CD4-positive, alpha-beta T cell (primary cell): ENCODE measurements at regions not wholly inside any gene's neighbourhood (a gene's known extent, or its start where the extent isn't known, plus 50 kb on each side); places are given as distances from the start of the nearest gene placed in this dataset.

Source experiments
- ATAC-seq: fragments of 200-7000 bp; cut with Tn5 transposase; one replicate; pipeline ENCODE4 v1.10.0; 2022; ENCODE audit warnings: mild to moderate bottlenecking; ENCODE audit not compliant: poor library complexity
- CTCF ChIA-PET: fragments of 350-600 bp; sonication (Branson Sonifier 250); formaldehyde crosslinking; loops from one replicate; lab custom pipeline; 2021; ENCODE audit warnings: antibody characterized with exemption, inconsistent platforms; lab: Charles Lee
- POLR2A ChIA-PET: fragments of 350-600 bp; sonication (Branson Sonifier 250); formaldehyde crosslinking; loops from one replicate; lab custom pipeline; 2021; ENCODE audit warnings: antibody characterized with exemption, inconsistent platforms; lab: Charles Lee
- DNase-seq, 14 experiments: peaks; one replicate each; pipeline ENCODE4 v3.0.0-alpha.2; 2013 to 2020; ENCODE audit warnings: mixed read lengths in 2 of 14
- H3K27ac ChIP-seq, 2 donors: one replicate each; pipeline versions ENCODE4 v1.5.1 to v1.7.0; 2013; ENCODE audit warnings: low read length in 2 of 2, low read depth in 1 of 2, mild to moderate bottlenecking in 1 of 2
- H3K27me3 ChIP-seq, 2 experiments: 1 replicate in 1 of 2; 2 replicates in 1 of 2; pipeline versions ENCODE4 v1.6.1 to v1.7.0; 2013; ENCODE audit warnings: low read length in 2 of 2, control low read depth in 1 of 2, mild to moderate bottlenecking in 1 of 2, moderate library complexity in 1 of 2; ENCODE audit not compliant: insufficient read depth in 2 of 2, control insufficient read depth in 1 of 2
- H3K36me3 ChIP-seq: one replicate; pipeline ENCODE4 v1.6.1; 2013; ENCODE audit warnings: low read length, control low read depth; ENCODE audit not compliant: insufficient read depth
- H3K4me1 ChIP-seq: one replicate; pipeline ENCODE4 v1.6.1; 2013; ENCODE audit warnings: low read length, control low read depth; ENCODE audit not compliant: insufficient read depth
- H3K4me3 ChIP-seq: one replicate; pipeline ENCODE4 v1.5.1; 2013; ENCODE audit warnings: mild to moderate bottlenecking, low read length, moderate library complexity
- H3K9me3 ChIP-seq, 2 experiments: 1 replicate in 1 of 2; 2 replicates in 1 of 2; pipeline versions ENCODE4 v1.6.1 to v1.7.0; 2013; ENCODE audit warnings: low read length in 2 of 2, mild to moderate bottlenecking in 2 of 2, control low read depth in 1 of 2, moderate library complexity in 1 of 2; ENCODE audit not compliant: control insufficient read depth in 1 of 2, insufficient read depth in 1 of 2
- H3K27ac Mint-ChIP-seq: one replicate; pipeline ENCODE4 v1.8.0; 2020; ENCODE audit warnings: mixed read lengths
- H3K27me3 Mint-ChIP-seq: one replicate; pipeline ENCODE4 v1.8.0; 2021; ENCODE audit warnings: mixed read lengths
- H3K36me3 Mint-ChIP-seq: one replicate; pipeline ENCODE4 v1.8.0; 2021; ENCODE audit warnings: low read depth, mixed read lengths
- H3K4me1 Mint-ChIP-seq: one replicate; pipeline ENCODE4 v1.8.0; 2021; ENCODE audit warnings: low read depth, mixed read lengths
- H3K4me3 Mint-ChIP-seq: one replicate; pipeline ENCODE4 v1.8.0; 2020; ENCODE audit warnings: mild to moderate bottlenecking, mixed read lengths
- H3K9me3 Mint-ChIP-seq: one replicate; pipeline ENCODE4 v1.8.0; 2020; ENCODE audit warnings: mixed read lengths
- intact Hi-C, 2 experiments: fragments of 100-400 bp; cut with DNase I in 1 of 2; cut with micrococcal nuclease in 1 of 2; formaldehyde crosslinking; loops; one replicate each; pipeline versions ENCODE4 v1.15.1 to v1.9.0; 2023 to 2025; cut with DNase I, micrococcal nuclease
- TF ChIP-seq, protein P1 (sequence below): fragments of 200-600 bp; IDR thresholded peaks from one replicate; pipeline ENCODE4 v1.8.0; 2022; ENCODE audit warnings: antibody characterized with exemption, mild to moderate bottlenecking

DNA sequence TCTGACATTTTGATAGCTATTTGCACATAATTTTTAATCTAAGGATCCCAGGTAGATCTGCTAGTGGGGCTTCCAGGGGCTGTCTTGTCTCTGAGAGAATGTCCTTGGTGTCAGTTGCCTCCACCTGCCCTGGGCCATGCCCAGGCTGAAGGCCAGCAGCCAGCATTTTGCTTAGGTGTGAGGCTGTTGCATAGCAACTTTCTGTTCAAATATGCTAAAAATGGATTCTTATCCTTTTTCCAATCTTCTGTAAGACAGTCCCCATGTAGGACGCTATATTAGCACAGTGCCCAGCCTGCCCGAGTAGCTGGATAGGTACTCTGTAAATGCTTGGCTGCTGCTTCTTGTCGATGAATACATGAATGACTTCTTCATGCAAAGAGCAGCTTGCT is 62.5 kb upstream of the CITED2 start:
- H3K36me3 ChIP-seq, result no peaks in the 10 kb centered on the region
- Mint-ChIP-seq H3K9me3 (no peaks in the 10 kb centered on the region), H3K36me3 (no peaks in the 10 kb centered on the region), H3K27ac (no peak overlapping the region), H3K4me1 (no peaks in the 10 kb centered on the region), H3K27me3 (no peaks in the 10 kb centered on the region), H3K4me3 (no peak overlapping the region)
- no peak overlapping the region for H3K4me3 ChIP-seq
- H3K9me3 ChIP-seq, result no peaks in the 10 kb centered on the region
- H3K27ac ChIP-seq, result no peak overlapping the region
- ChIA-PET POLR2A (no interaction called here), CTCF (no interaction called here)
- TF ChIP-seq, protein P1, sequence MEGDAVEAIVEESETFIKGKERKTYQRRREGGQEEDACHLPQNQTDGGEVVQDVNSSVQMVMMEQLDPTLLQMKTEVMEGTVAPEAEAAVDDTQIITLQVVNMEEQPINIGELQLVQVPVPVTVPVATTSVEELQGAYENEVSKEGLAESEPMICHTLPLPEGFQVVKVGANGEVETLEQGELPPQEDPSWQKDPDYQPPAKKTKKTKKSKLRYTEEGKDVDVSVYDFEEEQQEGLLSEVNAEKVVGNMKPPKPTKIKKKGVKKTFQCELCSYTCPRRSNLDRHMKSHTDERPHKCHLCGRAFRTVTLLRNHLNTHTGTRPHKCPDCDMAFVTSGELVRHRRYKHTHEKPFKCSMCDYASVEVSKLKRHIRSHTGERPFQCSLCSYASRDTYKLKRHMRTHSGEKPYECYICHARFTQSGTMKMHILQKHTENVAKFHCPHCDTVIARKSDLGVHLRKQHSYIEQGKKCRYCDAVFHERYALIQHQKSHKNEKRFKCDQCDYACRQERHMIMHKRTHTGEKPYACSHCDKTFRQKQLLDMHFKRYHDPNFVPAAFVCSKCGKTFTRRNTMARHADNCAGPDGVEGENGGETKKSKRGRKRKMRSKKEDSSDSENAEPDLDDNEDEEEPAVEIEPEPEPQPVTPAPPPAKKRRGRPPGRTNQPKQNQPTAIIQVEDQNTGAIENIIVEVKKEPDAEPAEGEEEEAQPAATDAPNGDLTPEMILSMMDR, result no peak
- ATAC-seq, result no peak
- intact Hi-C loops, result no loop called here
- peaks cover 3% of the 10 kb centered on the region for H3K4me1 ChIP-seq
- H3K27me3 ChIP-seq, result no peaks in the 10 kb centered on the region
- no peak for DNase-seq

DNA sequence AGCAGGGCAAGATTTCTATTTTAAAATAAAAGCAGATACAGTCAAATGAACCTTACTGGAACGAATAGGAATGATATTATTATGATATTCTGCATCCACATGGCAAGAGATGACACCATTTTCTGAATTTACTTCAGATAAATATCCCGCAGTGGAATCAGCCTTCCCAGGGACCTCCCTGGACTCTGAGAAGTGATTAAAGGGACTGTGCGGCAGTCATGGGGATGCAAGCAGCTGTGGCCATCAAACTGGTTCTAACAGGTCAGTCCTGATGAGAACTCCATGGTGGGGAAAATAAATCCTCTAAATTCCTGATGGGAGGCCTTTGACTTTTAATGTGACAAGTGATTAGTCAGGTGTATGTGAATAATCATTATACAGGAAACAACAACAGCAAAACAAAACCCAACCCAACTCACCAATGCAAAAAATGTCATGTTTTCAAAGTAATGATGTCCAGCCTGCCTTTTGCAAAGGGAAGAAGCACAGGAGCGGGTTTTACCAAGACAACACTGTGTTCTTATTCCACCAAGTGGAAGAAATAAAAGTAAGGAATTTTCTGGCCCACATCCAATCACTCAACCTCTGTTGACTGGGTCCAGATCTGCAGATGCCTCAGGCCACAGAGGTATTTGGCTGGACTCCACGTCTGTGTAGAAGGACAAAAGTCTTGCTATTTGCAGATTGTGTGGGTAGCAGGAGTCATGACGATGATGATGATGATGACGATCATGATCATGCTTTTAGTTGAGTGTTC is 61.9 kb upstream of the CITED2 start:
- Mint-ChIP-seq H3K27me3 (no peaks in the 10 kb centered on the region), H3K36me3 (no peaks in the 10 kb centered on the region), H3K4me1 (no peaks in the 10 kb centered on the region), H3K27ac (no peak overlapping the region), H3K9me3 (peaks cover 3% of the 10 kb centered on the region), H3K4me3 (no peak overlapping the region)
- Histone ChIP-seq H3K9me3 (peaks cover 0 to 4% of the 10 kb centered on the region in 2 experiments), H3K27ac (no peak overlapping the region), H3K4me3 (no peak overlapping the region), H3K4me1 (peaks cover 3% of the 10 kb centered on the region), H3K27me3 (no peaks in the 10 kb centered on the region), H3K36me3 (no peaks in the 10 kb centered on the region)
- no peak for DNase-seq
- ChIA-PET POLR2A (no interaction called here), CTCF (interaction anchor here (1.1 kb wide), 1 partner anchor 29 kb away, joined by 3 read pairs; no protein-coding TSS in a partner anchor)
- TF ChIP-seq, protein P1, result no peak
- intact Hi-C loops, result no loop called here
- no peak for ATAC-seq

DNA sequence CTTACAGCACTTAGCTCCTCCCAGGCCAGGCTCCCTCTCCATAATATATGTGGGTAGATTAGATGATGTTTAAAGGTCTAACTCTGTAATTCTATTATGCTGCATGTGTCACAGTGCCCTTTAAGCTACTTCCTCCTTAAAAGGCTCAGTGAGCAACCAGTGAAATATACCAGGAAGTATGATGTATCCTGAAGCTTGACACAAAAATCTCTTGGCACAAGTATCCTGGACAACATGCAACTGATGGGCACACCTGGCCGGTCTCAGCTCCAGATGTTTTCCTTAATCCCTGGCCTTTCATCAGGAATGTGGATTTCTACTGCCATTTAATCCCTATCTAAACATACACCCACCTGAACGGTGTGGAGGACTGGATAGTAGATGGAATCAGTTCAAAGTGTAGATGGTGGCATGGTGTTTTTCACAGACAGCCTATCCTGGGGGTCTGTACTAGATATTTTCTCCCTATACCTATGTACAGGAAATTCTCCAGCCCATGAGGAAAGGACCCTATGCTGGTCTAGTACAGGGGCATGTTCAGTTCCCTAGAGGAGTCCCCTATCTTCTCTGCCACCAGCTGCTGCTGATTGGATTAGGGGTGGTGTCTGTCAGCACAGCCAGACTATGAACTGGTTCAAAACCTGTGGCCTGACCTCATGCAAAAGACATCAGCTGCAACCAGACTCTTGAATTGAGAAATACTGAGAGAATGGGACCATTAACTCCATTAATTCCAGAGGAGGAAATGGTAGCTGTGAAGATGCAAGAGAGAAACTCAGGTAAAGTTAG is 59.4 kb upstream of the CITED2 start:
- ATAC-seq (no peak), DNase-seq (peak in 2 of 14 experiments; percentile 1 to 11)
- Mint-ChIP-seq H3K27ac (no peak overlapping the region), H3K4me1 (no peaks in the 10 kb centered on the region), H3K36me3 (no peaks in the 10 kb centered on the region), H3K27me3 (no peaks in the 10 kb centered on the region), H3K4me3 (no peak overlapping the region), H3K9me3 (peaks cover 3% of the 10 kb centered on the region)
- Histone ChIP-seq H3K36me3 (no peaks in the 10 kb centered on the region), H3K27me3 (no peaks in the 10 kb centered on the region), H3K4me1 (peaks cover 3% of the 10 kb centered on the region), H3K4me3 (no peak overlapping the region), H3K9me3 (peaks cover 0 to 5% of the 10 kb centered on the region in 2 experiments), H3K27ac (no peak overlapping the region)
- intact Hi-C loops, result no loop called here
- ChIA-PET POLR2A (interaction anchor here (0.6 to 1.2 kb wide), 2 partner anchors 13 to 59 kb away, joined by 4 read pairs; partner anchors contain the start of gene CITED2), CTCF (no interaction called here)
- TF ChIP-seq, protein P1, result no peak
